CD4-positive, alpha-beta T cell (primary cell): ENCODE measurements at regions not wholly inside any gene's neighbourhood (a gene's known extent, or its start where the extent isn't known, plus 50 kb on each side); places are given as distances from the start of the nearest gene placed in this dataset.

Source experiments
- ATAC-seq: fragments of 200-7000 bp; cut with Tn5 transposase; one replicate; pipeline ENCODE4 v1.10.0; 2022; ENCODE audit warnings: mild to moderate bottlenecking; ENCODE audit not compliant: poor library complexity
- CTCF ChIA-PET: fragments of 350-600 bp; sonication (Branson Sonifier 250); formaldehyde crosslinking; loops from one replicate; lab custom pipeline; 2021; ENCODE audit warnings: antibody characterized with exemption, inconsistent platforms; lab: Charles Lee
- POLR2A ChIA-PET: fragments of 350-600 bp; sonication (Branson Sonifier 250); formaldehyde crosslinking; loops from one replicate; lab custom pipeline; 2021; ENCODE audit warnings: antibody characterized with exemption, inconsistent platforms; lab: Charles Lee
- DNase-seq, 14 experiments: peaks; one replicate each; pipeline ENCODE4 v3.0.0-alpha.2; 2013 to 2020; ENCODE audit warnings: mixed read lengths in 2 of 14
- H3K27ac ChIP-seq, 2 donors: one replicate each; pipeline versions ENCODE4 v1.5.1 to v1.7.0; 2013; ENCODE audit warnings: low read length in 2 of 2, low read depth in 1 of 2, mild to moderate bottlenecking in 1 of 2
- H3K27me3 ChIP-seq, 2 experiments: 1 replicate in 1 of 2; 2 replicates in 1 of 2; pipeline versions ENCODE4 v1.6.1 to v1.7.0; 2013; ENCODE audit warnings: low read length in 2 of 2, control low read depth in 1 of 2, mild to moderate bottlenecking in 1 of 2, moderate library complexity in 1 of 2; ENCODE audit not compliant: insufficient read depth in 2 of 2, control insufficient read depth in 1 of 2
- H3K36me3 ChIP-seq: one replicate; pipeline ENCODE4 v1.6.1; 2013; ENCODE audit warnings: low read length, control low read depth; ENCODE audit not compliant: insufficient read depth
- H3K4me1 ChIP-seq: one replicate; pipeline ENCODE4 v1.6.1; 2013; ENCODE audit warnings: low read length, control low read depth; ENCODE audit not compliant: insufficient read depth
- H3K4me3 ChIP-seq: one replicate; pipeline ENCODE4 v1.5.1; 2013; ENCODE audit warnings: mild to moderate bottlenecking, low read length, moderate library complexity
- H3K9me3 ChIP-seq, 2 experiments: 1 replicate in 1 of 2; 2 replicates in 1 of 2; pipeline versions ENCODE4 v1.6.1 to v1.7.0; 2013; ENCODE audit warnings: low read length in 2 of 2, mild to moderate bottlenecking in 2 of 2, control low read depth in 1 of 2, moderate library complexity in 1 of 2; ENCODE audit not compliant: control insufficient read depth in 1 of 2, insufficient read depth in 1 of 2
- H3K27ac Mint-ChIP-seq: one replicate; pipeline ENCODE4 v1.8.0; 2020; ENCODE audit warnings: mixed read lengths
- H3K27me3 Mint-ChIP-seq: one replicate; pipeline ENCODE4 v1.8.0; 2021; ENCODE audit warnings: mixed read lengths
- H3K36me3 Mint-ChIP-seq: one replicate; pipeline ENCODE4 v1.8.0; 2021; ENCODE audit warnings: low read depth, mixed read lengths
- H3K4me1 Mint-ChIP-seq: one replicate; pipeline ENCODE4 v1.8.0; 2021; ENCODE audit warnings: low read depth, mixed read lengths
- H3K4me3 Mint-ChIP-seq: one replicate; pipeline ENCODE4 v1.8.0; 2020; ENCODE audit warnings: mild to moderate bottlenecking, mixed read lengths
- H3K9me3 Mint-ChIP-seq: one replicate; pipeline ENCODE4 v1.8.0; 2020; ENCODE audit warnings: mixed read lengths
- intact Hi-C, 2 experiments: fragments of 100-400 bp; cut with DNase I in 1 of 2; cut with micrococcal nuclease in 1 of 2; formaldehyde crosslinking; loops; one replicate each; pipeline versions ENCODE4 v1.15.1 to v1.9.0; 2023 to 2025; cut with DNase I, micrococcal nuclease
- TF ChIP-seq, protein P1 (sequence below): fragments of 200-600 bp; IDR thresholded peaks from one replicate; pipeline ENCODE4 v1.8.0; 2022; ENCODE audit warnings: antibody characterized with exemption, mild to moderate bottlenecking

GRCh38 chr6:139943391-139943790 is 568.9 kb upstream of the CITED2 start:
- no peaks in the 10 kb centered on the region for H3K27me3 ChIP-seq
- no peaks in the 10 kb centered on the region for H3K4me1 ChIP-seq
- TF ChIP-seq, protein P1, sequence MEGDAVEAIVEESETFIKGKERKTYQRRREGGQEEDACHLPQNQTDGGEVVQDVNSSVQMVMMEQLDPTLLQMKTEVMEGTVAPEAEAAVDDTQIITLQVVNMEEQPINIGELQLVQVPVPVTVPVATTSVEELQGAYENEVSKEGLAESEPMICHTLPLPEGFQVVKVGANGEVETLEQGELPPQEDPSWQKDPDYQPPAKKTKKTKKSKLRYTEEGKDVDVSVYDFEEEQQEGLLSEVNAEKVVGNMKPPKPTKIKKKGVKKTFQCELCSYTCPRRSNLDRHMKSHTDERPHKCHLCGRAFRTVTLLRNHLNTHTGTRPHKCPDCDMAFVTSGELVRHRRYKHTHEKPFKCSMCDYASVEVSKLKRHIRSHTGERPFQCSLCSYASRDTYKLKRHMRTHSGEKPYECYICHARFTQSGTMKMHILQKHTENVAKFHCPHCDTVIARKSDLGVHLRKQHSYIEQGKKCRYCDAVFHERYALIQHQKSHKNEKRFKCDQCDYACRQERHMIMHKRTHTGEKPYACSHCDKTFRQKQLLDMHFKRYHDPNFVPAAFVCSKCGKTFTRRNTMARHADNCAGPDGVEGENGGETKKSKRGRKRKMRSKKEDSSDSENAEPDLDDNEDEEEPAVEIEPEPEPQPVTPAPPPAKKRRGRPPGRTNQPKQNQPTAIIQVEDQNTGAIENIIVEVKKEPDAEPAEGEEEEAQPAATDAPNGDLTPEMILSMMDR: no peak
- no peak overlapping the region for H3K4me3 ChIP-seq
- peaks cover 9% of the 10 kb centered on the region for H3K27me3 Mint-ChIP-seq
- no peak for ATAC-seq
- H3K27ac ChIP-seq: no peak overlapping the region
- H3K9me3 ChIP-seq: peaks cover 0 to 3% of the 10 kb centered on the region in 2 experiments
- POLR2A ChIA-PET: no interaction called here
- no peaks in the 10 kb centered on the region for H3K9me3 Mint-ChIP-seq
- H3K36me3 Mint-ChIP-seq: no peaks in the 10 kb centered on the region
- CTCF ChIA-PET: no interaction called here
- DNase-seq: no peak
- intact Hi-C loops: no loop called here
- H3K4me1 Mint-ChIP-seq: no peaks in the 10 kb centered on the region
- H3K27ac Mint-ChIP-seq: no peak overlapping the region
- H3K36me3 ChIP-seq: no peaks in the 10 kb centered on the region
- no peak overlapping the region for H3K4me3 Mint-ChIP-seq

DNA sequence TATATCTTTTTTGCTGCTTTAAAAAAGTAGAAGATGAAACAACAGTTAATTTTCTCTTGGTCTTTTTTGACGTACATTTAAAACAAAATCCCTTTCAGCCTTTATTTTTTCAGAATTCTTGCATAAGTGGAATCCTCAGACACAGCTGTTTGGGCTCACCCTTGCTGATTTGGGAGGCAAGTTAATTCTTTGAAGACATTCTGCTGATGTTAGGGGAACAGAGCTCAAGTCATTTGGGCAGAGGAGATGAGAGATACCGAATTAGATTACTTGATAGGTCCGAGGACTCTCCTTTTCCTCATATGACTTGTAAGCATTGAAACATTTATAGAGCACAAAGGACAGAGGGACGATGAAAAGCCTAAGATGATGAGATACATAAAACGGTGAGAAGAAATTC is 567.9 kb upstream of the CITED2 start:
- Mint-ChIP-seq H3K4me3 (no peak overlapping the region), H3K27ac (no peak overlapping the region), H3K4me1 (no peaks in the 10 kb centered on the region), H3K27me3 (peaks cover 9% of the 10 kb centered on the region), H3K9me3 (no peaks in the 10 kb centered on the region), H3K36me3 (no peaks in the 10 kb centered on the region)
- Histone ChIP-seq H3K36me3 (no peaks in the 10 kb centered on the region), H3K27me3 (no peaks in the 10 kb centered on the region), H3K4me1 (no peaks in the 10 kb centered on the region), H3K4me3 (no peak overlapping the region), H3K27ac (no peak overlapping the region), H3K9me3 (peaks cover 0 to 3% of the 10 kb centered on the region in 2 experiments)
- no peak for ATAC-seq
- TF ChIP-seq, protein P1: no peak
- intact Hi-C loops: no loop called here
- ChIA-PET CTCF (no interaction called here), POLR2A (no interaction called here)
- no peak for DNase-seq

DNA sequence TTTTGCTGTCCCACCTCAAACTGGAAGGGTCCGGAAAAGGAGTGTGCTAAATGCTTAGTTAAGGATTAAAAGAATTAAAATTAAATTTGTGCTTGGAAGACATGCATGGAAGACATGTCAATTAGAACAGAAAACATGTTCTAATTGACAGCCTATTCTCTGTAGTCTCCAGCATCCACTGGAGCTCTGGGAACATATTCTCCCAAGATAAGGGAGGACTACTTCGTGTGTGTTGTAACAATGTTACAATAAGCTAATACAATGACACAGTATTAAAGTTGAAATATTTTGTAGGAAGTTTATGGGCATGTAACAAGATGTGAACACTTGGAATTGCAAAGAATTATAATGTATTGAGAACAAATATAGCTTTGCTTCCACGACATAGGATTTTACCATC is 567.4 kb upstream of the CITED2 start:
- no peaks in the 10 kb centered on the region for H3K4me1 Mint-ChIP-seq

More for the DNA sequence above, 567.4 kb upstream of the CITED2 start:
- H3K27ac ChIP-seq: no peak overlapping the region
- ATAC-seq (no peak), DNase-seq (no peak)
- intact Hi-C loops: no loop called here
- no peaks in the 10 kb centered on the region for H3K36me3 Mint-ChIP-seq
- no peaks in the 10 kb centered on the region for H3K27me3 ChIP-seq
- no peak overlapping the region for H3K27ac Mint-ChIP-seq
- ChIA-PET POLR2A (no interaction called here), CTCF (no interaction called here)
- no peaks in the 10 kb centered on the region for H3K4me1 ChIP-seq
- H3K36me3 ChIP-seq: no peaks in the 10 kb centered on the region
- H3K4me3 ChIP-seq: no peak overlapping the region
- no peaks in the 10 kb centered on the region for H3K9me3 ChIP-seq
- peaks cover 9% of the 10 kb centered on the region for H3K27me3 Mint-ChIP-seq
- no peaks in the 10 kb centered on the region for H3K9me3 Mint-ChIP-seq
- H3K4me3 Mint-ChIP-seq: no peak overlapping the region
- TF ChIP-seq, protein P1: no peak
